ENCODE measurements at regions not wholly inside any gene's neighbourhood (a gene's known extent, or its start where the extent isn't known, plus 50 kb on each side); places are given as distances from the start of the nearest gene placed in this dataset.

DNA sequence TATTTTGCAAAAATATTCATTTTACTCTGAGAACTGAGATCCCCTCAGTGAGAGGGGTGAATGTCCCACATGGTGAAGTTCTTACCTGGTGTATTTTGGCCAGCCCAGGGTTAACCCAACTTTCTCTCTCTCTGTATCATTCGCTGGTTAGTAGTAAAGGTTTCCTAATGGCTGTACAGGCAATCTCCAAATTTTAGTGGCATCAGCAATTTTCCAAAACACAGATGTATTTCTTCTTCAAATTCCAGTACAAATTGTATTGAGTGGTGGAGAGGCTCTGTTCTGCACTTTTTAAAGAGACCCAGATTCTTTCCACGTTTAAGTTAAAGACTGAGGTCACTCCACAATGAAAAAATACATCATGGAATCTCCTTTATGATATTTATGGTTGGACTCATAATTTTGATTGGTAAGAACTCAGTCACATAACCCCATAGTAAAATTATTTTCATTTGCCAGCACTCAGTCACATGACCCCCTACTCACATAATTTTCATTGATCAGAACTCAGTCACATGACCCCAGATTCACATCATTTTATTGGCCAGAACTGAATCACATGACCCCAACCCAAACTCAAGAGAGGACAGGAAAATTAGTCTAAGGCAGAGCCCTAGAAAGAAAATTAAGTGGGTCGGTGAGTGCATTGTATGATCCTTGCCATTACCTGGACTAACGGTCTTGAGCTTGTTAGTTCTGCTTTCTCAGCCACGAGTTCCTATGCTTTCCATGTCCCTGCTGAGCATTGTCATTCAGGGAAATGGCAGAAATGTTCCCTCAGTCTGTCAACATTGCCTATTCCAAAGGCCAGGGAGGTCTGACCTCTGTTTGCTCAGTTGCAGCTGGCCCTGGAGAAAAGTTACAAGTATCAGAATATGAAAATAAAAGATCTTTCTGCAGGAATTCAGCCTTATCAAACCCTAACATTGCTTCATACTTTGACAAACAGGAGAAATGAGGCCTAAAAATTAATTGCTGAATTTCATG, 1536.2 kb downstream of the AACS start:
- no peak for DNase-seq (ENCODE audit: low read depth in 4 of 4, low spot score in 3 of 4)

DNA sequence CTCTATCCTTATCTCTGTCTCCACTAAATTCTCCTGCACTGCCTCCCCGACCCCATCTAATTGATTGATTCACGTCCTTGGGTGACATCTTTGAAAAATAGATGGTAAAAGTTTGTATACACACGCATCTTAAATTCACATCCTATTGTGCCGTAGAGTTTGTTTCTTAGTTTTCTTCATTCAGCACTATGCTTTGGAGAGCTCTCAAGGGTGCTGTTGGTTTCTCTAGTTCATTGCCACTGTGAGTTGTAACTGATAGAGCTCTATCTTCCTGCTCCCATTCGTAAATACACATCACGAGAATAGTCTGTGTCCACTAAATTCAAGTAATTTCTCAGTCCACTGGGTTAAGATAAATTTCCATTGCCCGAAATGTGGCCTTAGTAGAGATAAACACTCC, 1537.4 kb downstream of the AACS start:
- DNase-seq (ENCODE audit: low read depth in 4 of 4, low spot score in 3 of 4): no peak

DNA sequence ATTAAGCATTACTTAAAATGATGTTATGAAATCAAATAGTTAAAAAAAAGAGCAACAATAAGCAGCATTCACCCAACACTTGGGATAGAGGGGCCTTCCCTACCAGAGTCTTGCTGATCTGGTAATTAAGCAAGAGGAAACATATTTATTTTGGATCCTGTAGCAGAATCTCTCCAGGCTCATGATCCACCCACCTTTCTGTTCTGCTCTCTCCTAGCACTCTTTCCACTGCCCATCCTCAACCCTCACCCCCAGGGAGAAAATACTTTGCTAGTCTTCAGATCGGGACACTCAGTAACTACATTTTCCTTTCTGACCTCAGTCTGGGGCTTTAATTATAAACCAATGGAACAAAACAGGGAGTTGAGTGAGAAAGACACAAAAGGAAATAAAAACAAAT, 1541.9 kb downstream of the AACS start:
- DNase-seq (ENCODE audit: low read depth in 4 of 4, low spot score in 3 of 4): no peak

DNA sequence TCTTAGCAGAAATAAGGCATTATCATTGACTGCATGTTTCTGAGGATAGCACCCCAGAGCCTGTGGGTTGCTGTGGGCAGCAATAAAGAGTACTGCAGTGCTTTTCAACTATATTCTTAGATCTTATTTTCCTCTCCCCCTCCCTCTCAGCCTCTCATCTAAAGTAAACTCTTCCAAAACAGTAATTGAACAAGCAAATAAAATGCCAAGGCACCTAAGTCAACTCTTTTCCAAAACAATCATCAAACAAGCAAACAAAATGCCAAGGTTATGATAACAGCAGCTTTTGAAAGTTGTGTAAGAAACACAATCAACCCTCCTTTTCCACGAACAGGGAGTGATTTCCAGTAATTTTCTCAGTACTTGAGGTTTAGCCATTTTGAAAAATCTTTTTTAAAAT, 1542.6 kb downstream of the AACS start:
- no peak for DNase-seq (ENCODE audit: low read depth in 4 of 4, low spot score in 3 of 4)

DNA sequence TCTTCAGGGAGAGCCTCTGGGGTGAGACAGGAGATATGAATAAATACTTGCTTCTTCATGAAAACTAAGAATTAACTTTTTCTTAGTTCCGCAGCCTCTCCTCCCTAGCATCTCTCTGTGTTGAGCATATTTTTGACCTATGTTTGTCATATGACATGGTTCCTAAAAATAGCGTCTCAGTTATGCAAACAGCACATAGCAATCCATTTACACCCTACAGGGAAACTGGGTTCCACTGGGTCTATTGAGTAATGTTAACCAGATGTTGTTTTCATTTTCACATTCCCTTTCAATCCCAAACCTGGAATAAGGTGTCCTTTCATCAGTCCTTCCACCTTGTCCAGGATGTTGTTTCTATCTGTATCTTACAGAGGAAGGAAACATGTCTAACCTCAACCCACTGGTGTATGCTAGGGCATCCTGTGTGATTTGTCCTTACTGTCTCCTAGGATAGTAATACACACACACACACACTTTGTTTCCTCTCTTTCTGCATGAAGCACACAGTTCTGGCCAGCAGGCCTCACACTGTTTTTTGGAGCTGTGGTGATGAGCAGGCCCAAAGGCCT, 1543.5 kb downstream of the AACS start:
- DNase-seq (ENCODE audit: low read depth in 4 of 4, low spot score in 3 of 4): no peak

DNA sequence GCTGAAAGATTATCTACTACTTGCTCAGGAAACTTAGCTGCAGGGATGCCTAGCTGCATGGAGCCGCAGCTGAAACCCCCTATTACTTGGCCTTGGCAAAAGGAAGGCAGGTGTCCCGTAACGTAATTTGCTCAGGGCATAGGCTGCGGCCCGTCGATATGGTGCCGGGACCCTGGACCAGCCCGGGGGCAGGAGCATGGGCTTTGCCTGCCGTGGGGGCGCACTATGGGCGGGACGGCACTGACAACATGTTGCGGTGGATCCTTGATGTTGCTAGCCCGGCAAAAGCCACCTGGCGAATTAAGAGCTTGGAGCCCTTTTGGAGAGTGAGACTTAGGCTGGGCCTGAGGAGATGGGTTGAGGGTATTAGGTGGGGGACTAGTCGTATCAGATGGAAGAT, 1551.2 kb downstream of the AACS start:
- no peak for DNase-seq (ENCODE audit: low read depth in 4 of 4, low spot score in 3 of 4)

DNA sequence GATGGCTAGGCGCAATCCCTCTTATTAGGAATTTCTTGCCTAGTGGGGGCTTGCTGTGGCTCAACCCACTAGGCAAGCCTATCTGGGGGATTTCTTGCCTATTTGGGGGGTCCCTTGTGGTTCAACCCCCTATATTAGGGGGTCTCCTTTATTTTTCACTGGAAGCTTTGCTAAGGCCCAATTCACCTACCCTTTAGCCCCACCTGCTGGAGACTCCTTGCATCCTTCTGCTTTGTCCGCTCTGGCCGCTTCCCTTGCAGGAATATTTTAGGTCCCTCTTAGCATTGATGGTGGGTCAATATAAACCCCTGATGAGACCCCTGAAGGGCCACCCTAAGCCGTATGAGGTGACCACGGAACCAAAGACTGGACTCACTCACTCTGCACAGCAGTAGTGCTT, 1552.1 kb downstream of the AACS start:
- DNase-seq (ENCODE audit: low read depth in 4 of 4, low spot score in 3 of 4): no peak

DNA sequence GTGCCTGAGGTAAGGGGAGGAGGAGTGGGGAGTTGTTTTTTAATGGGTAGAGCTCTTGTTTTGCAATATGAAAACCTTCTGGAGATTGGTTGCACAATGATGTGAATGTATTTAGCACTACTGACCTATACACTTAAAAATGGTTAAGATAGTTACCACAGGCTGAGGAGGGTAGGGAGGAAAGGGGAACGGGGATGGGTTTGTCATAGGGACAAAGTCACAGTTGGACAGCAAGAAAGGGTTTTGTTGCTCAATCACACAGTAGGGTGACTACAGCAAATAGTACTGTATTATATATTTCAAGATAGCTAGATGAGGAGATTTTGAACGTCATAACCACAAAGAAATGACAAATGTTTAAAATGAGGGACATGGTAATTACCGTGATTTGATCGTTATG, 1562.4 kb downstream of the AACS start:
- no peak for DNase-seq (ENCODE audit: low read depth in 4 of 4, low spot score in 3 of 4)

DNA sequence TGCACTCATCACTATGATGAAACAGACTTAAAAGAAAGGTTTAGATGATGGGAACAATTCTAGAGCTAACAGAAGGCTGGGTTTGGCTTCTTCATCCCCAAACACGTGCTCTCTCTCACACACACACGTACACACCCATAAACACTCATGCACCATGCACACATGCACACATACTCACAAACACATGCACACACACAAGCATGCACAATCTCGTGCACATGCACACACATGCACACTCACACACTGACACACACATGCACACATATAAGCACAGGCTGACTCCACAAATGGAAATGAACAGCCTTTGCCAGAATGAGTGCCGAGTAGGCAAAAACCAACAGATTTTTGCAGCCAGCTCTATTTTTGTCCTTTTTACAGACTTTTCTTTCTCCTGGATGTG, 1571.6 kb downstream of the AACS start:
- DNase-seq (ENCODE audit: low read depth in 4 of 4, low spot score in 3 of 4): no peak

DNA sequence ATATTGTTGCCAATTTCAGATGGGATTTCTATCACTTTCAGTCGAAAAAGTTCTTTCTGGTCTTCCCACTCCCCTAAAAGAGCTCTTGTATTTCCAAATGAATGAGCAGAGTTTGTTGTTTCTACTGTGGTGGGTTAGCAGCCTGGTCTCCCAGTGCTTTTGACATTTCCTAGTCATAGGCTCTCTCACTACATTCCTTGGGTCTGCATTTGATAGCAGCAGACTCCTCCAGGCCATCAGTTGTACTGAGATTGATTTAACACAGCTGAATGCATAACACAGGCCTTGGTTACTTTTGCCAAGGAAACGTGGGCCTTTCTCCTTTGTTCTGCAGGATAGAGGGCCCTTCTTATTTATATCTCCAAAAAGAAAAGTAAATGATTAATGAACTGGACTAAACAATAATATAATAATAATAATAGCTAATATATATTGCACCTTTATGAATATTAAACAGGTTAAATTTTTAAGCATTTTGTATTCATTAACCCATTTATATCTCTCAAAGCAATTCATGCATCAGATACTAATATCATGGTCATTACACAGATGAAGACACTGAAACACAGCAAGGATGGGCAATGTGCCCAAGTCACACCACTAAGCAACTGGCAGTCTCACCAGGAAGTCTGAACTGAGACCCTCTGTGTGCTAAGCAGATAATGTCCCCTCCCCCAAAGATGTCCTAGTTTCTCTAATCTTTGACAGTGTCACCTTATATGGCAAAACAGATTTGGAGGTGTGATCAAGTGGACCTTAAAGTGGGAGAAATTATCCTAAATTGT, 1579.2 kb downstream of the AACS start:
- no peak for DNase-seq (ENCODE audit: low read depth in 4 of 4, low spot score in 3 of 4)

DNA sequence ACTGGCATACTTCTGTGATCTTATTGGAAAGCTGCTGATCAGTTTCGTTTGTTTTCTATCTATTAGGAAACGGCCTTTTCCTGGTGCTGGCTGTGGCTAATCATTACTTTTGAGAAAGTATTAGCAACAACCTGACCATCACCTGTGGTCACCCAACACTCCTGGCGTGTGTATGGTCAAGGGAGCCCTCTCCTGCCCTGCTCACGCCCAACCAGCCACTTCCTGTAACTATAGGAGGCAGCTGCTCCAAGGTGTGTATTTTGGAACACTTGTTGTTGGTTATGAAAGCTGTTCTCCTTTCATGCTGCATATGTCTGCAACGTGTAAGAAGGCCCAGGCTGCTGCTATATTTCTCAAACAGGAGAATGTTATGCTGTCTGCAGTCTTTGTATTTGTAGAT, 1582.8 kb downstream of the AACS start:
- DNase-seq (ENCODE audit: low read depth in 4 of 4, low spot score in 3 of 4): no peak

DNA sequence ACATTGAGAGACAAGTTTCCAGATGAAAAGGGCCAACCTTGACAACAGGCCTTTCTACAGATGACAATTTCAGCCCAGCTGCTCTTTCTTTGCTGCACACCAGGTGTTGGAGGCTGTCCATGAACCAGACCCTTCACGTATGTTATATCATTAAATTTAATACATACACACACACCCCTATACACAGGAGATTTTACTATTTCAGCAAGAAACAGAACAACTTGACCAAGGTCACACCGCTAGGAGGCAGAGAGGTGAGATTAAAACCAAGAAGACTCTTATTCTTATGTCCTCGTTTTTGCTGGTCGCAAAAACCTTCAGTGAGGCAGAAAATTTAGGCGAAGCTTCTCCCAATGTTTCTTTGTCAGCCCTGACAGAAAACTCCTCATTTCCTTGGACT, 1585.9 kb downstream of the AACS start:
- no peak for DNase-seq (ENCODE audit: low read depth in 4 of 4, low spot score in 3 of 4)

DNA sequence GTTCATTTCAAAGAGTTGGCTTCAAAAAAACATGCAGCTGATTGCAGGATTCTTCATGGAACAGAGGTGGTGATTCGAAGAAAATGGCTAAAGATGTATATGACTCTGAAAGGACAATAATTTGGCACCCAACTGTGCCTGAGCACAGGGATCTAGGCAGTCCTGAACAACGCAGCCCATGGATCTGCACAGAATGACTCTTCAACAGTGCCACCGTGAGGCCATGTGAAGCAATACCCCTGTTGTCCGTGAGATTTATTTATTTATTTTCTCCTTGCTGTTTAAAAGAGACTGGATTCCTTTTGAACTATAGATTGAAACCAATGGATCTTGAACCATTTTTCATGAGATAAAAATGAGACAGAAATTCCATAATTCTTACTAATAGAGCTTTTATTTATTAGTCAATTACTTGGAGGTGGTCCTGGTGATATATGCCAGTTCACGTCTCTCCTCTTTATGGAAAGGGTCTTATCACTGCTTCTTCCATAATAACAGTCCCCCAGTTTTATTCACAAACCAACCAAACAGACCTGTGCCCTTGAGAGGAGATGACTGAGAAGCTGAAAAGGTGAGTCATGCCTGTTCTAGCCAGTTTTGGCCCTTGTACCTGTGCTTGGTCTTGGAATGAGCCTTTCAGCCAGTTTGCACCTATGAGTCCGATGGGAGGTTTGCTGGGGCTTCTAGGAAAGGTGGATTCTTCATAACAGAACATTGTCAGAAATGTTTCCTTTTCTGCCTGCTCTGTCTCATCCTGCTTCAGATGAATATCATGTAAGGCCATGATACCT, 1598.3 kb downstream of the AACS start:
- no peak for DNase-seq (ENCODE audit: low read depth in 4 of 4, low spot score in 3 of 4)

DNA sequence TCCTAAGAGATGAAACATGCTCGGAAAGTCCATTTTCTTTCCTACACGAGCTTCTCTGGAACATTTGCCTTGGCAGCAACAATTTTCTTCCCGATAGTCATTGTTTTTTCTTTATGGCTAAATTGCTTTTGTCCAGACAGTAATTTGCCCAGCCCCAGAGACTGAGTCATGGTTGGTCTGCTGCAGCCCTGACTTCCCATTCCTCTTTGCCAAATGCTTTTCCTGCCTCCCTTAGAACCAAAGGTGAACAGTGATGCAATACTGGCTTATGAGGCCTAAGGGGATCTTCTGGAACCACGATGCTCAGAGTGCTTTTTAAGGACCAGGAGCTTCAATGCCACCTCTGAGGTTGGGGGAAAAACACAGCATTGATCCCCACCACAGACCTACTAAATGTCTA, 1599.6 kb upstream of the TMEM132C start:
- no peak for DNase-seq (ENCODE audit: low read depth in 4 of 4, low spot score in 3 of 4)

DNA sequence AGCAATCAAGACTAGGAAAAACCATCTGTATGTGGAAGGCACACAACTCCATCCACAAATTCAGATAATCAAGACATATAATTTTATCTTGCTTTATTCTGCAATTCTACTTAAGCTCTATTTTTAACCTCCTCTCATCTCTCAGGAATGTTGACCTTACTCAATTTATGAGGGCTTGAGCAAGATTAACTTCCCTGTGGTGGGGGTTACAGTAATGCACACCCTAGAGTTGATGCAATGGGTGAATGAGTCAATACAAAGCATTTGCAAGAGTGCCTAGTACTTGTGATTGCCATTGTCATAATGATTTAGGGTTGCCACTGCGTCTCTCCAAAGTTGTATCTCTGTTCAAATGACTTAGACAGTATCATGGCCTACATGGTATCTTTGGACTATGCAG, 1598.4 kb upstream of the TMEM132C start:
- no peak for DNase-seq (ENCODE audit: low read depth in 4 of 4, low spot score in 3 of 4)

DNA sequence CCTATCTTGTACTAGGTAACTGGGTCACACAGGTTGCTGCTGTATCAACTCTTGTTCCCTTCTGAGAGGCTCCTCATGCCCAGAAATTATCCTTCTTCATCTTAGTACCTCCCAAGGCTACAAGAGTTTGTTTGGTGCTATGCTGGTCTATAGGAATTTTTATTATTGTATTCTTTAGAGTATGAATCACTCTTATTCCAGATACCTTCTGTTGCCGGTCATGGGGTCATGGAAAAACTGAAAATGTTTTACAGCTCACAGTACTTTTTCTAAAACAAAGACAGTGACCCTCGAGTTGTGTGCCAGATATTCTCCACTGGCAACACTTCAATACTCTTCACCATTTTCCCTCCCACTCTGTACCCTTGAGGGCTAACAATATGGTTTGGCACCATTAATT, 1598.0 kb upstream of the TMEM132C start:
- no peak for DNase-seq (ENCODE audit: low read depth in 4 of 4, low spot score in 3 of 4)

DNA sequence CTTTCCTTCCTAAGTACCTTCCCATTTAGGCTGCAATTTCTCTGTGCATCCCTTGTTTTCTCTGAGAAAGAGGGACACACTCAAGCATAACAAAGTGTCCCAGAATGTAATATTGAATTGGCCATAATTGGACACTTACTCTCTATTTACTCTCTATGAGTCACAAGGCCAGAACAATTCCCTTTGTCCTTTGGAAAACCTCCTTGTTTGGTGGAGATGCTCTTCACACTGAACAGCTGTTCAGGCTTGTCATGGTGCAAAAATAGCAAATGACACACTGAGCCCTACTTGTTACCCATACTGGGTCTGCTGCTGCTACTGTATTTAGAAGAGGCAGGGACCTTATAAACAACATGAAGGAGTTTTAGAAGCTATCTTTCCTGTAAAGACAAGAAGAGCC, 1590.5 kb upstream of the TMEM132C start:
- DNase-seq (ENCODE audit: low read depth in 4 of 4, low spot score in 3 of 4): no peak

DNA sequence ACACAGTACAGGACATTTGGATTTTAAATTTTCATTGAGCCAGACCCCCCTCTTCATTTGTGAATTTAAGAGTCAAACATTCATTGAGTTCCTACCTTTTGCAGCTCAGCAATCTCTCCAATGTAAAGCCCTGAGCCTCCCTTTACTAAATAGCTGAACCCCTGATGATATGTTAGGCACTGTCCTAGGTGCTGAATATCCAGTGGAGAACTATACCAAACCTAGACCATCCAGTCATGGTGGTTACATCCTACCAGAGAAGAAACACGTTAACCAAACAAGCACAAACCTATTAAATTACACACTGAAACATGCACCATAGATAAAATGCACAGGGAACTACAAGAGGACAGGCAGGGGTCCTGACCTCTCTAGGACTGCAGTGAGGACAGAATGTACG, 1585.3 kb upstream of the TMEM132C start:
- peak in 3 of 4 donors; percentile 2 to 10 (median 5) for DNase-seq (ENCODE audit: low read depth in 4 of 4, low spot score in 3 of 4)

DNA sequence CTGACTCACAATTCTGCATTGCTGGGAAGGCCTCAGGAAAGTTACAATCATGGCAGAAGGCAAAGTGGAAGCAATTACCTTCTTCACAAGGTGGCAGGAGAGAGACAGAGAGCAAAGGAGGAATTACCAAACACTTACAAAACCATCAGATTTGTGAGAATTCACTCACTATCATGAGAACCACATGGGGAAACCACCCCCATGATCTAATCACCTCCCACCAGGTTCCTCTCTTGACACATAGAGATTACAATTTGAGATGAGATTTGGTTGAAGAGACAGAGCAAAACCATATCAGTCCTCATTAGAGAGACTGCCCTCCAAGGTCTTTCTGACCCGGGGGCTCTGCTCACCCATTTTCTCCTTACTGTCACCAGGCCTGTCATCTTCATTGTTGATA, 1582.3 kb upstream of the TMEM132C start:
- DNase-seq (ENCODE audit: low read depth in 4 of 4, low spot score in 3 of 4): no peak

DNA sequence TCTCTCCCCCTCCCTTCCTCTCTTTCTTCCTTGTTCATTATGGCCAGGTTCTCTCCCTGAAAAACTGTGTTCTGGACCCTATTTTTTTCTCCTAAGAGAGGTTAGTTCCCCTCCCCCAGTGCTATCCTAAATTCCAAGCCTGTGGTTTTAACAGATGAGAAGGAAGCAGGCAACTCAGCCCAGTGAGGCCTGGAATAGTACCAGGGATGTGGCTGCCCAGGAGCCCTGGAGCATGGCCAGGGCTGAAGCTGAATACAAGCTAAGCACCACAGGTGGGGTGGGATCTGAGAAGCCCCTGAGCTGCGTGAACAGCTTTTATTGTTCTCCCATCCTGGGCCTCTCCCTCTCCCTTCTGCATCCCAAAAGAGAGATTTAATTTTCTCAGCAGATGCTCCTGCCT, 1581.3 kb upstream of the TMEM132C start:
- no peak for DNase-seq (ENCODE audit: low read depth in 4 of 4, low spot score in 3 of 4)

DNA sequence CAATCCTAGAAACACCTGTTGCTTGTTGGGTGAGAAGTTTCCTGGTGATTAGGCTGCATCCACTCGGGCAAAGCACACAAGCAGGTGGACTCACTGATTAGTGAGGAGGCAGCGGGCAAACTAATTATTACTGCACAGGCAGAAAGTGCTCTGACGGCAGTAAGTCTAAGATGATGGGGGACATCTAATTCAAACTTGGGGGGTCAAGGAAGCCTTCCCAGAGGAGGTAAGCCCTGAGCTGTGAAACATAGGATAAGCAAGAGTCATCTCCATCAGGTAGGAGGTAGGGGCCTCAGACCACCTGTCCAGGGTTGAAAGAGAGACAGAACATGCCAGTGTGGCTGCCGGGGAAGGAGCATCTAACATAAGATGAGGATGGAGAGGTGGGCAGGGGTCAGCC, 1578.4 kb upstream of the TMEM132C start:
- DNase-seq (ENCODE audit: low read depth in 4 of 4, low spot score in 3 of 4): no peak

Measured in right renal pelvis (tissue), 4 donors.